ENCODE measurements at regions not wholly inside any gene's neighbourhood (a gene's known extent, or its start where the extent isn't known, plus 50 kb on each side); places are given as distances from the start of the nearest gene placed in this dataset.

DNA sequence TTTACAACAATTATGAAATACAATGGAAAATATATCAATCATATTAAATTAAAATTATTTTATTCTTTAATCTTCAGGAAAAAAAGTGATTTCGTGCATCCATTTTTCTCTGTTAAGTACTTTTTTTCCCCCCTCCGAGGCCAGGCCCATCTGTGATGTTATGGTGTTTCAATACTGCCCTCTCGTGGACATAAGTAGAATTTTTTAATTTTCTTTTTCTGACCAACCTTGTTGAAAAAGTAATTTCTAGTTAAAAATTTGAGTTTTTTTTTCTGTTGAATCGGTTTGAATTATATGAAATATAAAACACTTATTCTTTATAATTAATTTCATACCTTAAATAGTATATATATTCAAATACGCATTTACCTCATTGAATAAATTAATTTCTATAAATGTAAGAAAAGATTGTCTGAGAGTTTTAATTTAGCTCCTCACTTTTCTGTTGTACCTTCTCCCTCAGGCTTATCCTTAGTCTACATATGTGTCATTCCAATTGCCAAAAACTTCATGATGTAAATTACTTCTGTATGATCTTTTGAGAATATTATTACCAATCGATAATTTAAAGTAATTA lies 175.8 kb upstream of the TECRL start:
- TF ChIP-seq EZH2 (IDR thresholded peaks at IDR 0.05; ENCODE audit: low read depth, unreplicated experiment) = no peak
- TF ChIP-seq, protein P1, sequence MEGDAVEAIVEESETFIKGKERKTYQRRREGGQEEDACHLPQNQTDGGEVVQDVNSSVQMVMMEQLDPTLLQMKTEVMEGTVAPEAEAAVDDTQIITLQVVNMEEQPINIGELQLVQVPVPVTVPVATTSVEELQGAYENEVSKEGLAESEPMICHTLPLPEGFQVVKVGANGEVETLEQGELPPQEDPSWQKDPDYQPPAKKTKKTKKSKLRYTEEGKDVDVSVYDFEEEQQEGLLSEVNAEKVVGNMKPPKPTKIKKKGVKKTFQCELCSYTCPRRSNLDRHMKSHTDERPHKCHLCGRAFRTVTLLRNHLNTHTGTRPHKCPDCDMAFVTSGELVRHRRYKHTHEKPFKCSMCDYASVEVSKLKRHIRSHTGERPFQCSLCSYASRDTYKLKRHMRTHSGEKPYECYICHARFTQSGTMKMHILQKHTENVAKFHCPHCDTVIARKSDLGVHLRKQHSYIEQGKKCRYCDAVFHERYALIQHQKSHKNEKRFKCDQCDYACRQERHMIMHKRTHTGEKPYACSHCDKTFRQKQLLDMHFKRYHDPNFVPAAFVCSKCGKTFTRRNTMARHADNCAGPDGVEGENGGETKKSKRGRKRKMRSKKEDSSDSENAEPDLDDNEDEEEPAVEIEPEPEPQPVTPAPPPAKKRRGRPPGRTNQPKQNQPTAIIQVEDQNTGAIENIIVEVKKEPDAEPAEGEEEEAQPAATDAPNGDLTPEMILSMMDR (conservative IDR thresholded peaks at IDR 0.05; ENCODE audit: low read depth in 2 of 2) = peak; percentile 71 to 74
- TF ChIP-seq NANOG (IDR thresholded peaks at IDR 0.05; ENCODE audit: borderline replicate concordance) = no peak
- TF ChIP-seq, protein P2, sequence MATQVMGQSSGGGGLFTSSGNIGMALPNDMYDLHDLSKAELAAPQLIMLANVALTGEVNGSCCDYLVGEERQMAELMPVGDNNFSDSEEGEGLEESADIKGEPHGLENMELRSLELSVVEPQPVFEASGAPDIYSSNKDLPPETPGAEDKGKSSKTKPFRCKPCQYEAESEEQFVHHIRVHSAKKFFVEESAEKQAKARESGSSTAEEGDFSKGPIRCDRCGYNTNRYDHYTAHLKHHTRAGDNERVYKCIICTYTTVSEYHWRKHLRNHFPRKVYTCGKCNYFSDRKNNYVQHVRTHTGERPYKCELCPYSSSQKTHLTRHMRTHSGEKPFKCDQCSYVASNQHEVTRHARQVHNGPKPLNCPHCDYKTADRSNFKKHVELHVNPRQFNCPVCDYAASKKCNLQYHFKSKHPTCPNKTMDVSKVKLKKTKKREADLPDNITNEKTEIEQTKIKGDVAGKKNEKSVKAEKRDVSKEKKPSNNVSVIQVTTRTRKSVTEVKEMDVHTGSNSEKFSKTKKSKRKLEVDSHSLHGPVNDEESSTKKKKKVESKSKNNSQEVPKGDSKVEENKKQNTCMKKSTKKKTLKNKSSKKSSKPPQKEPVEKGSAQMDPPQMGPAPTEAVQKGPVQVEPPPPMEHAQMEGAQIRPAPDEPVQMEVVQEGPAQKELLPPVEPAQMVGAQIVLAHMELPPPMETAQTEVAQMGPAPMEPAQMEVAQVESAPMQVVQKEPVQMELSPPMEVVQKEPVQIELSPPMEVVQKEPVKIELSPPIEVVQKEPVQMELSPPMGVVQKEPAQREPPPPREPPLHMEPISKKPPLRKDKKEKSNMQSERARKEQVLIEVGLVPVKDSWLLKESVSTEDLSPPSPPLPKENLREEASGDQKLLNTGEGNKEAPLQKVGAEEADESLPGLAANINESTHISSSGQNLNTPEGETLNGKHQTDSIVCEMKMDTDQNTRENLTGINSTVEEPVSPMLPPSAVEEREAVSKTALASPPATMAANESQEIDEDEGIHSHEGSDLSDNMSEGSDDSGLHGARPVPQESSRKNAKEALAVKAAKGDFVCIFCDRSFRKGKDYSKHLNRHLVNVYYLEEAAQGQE (IDR thresholded peaks at IDR 0.05; ENCODE audit: unreplicated experiment) = no peak
- no peak for TF ChIP-seq CREB1 (CRISPR knock-in tag; IDR thresholded peaks at IDR 0.05; ENCODE audit: low read depth)
- no peak for TF ChIP-seq POLR2AphosphoS5 (IDR thresholded peaks at IDR 0.05; ENCODE audit: low read depth)
- no peak for TF ChIP-seq EZH2phosphoT487 (IDR thresholded peaks at IDR 0.05; ENCODE audit: unreplicated experiment)

Data from GM23338 (cell line).